Ovary (tissue), 3 donors: ENCODE measurements at regions not wholly inside any gene's neighbourhood (a gene's known extent, or its start where the extent isn't known, plus 50 kb on each side); places are given as distances from the start of the nearest gene placed in this dataset.

Experiments
- CTCF ChIP-seq, 3 donors: fragments of 450-650 bp in 2 of 3; fragments of 200-600 bp in 1 of 3; IDR thresholded peaks; one replicate each; pipeline versions ENCODE4 v1.5.1 to v1.8.0; 2016 to 2022; ENCODE audit warnings: antibody characterized with exemption in 3 of 3, mild to moderate bottlenecking in 1 of 3
- EP300 ChIP-seq: sonication (generic); formaldehyde crosslinking; IDR thresholded peaks from one replicate; pipeline ENCODE4 v1.6.1; 2017; ENCODE audit warnings: antibody characterized with exemption
- POLR2A ChIP-seq: fragments of 450-650 bp; IDR thresholded peaks from one replicate; pipeline ENCODE4 v1.6.1; 2017; ENCODE audit warnings: antibody characterized with exemption, mild to moderate bottlenecking, moderate library complexity
- donor health status: DM: no; HTN: no; CAD: no.

GRCh38 chrX:20412871-20413486 lies 146.3 kb upstream of the RPS6KA3 start:
- TF ChIP-seq CTCF (IDR thresholded peaks at IDR 0.05) (no peak), POLR2A (no peak), EP300 (no peak)
